ENCODE measurements at regions not wholly inside any gene's neighbourhood (a gene's known extent, or its start where the extent isn't known, plus 50 kb on each side); places are given as distances from the start of the nearest gene placed in this dataset.
"Not testable (repeated sequence)": the region's sequence is repeated elsewhere in the genome, so short reads cannot be mapped to it uniquely, and the experiment has no call there.

DNA sequence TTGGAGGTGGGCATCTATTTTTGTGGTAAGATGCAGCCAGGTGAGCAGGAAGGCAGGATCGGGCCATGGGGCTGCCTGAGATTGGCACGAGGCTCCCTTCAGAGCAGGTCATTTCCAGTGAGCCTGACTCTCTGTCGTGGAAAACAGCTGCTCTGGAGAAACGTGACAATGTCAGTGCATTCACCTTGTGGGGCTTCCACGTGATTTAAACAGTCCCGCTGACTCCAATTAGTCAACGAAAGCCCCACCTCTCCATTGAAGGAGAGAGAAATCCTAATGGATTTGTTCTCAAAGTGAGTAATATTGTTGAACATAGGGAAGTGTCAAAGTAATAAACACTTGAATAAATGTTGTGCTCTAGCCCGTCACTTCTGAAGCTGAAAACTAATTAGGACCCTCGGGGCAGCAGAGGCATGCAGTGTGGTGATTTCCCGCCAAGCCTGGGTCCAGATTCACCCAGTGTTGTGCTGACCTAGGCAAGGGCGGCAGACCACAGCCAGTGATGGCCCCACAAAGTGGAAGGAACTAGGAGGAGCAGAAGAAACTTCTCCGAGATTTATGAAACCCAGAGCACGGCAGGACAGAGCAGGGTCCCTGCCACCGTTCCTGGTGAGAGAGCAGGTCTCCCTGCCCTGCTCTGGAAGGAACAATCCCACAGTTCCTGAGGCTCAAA is 172.5 kb upstream of the C1orf174 start:
- no peaks in the 10 kb centered on the region for H3K9me3 ChIP-seq (replicated peaks)
- no peak overlapping the region for H3K4me3 ChIP-seq
- intact Hi-C loops (cut with micrococcal nuclease), result no loop called here
- peaks cover 85% of the 10 kb centered on the region for H3K27me3 ChIP-seq (ENCODE audit: low read depth)
- TF ChIP-seq, protein P1, sequence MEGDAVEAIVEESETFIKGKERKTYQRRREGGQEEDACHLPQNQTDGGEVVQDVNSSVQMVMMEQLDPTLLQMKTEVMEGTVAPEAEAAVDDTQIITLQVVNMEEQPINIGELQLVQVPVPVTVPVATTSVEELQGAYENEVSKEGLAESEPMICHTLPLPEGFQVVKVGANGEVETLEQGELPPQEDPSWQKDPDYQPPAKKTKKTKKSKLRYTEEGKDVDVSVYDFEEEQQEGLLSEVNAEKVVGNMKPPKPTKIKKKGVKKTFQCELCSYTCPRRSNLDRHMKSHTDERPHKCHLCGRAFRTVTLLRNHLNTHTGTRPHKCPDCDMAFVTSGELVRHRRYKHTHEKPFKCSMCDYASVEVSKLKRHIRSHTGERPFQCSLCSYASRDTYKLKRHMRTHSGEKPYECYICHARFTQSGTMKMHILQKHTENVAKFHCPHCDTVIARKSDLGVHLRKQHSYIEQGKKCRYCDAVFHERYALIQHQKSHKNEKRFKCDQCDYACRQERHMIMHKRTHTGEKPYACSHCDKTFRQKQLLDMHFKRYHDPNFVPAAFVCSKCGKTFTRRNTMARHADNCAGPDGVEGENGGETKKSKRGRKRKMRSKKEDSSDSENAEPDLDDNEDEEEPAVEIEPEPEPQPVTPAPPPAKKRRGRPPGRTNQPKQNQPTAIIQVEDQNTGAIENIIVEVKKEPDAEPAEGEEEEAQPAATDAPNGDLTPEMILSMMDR (IDR thresholded peaks at IDR 0.05; ENCODE audit: borderline replicate concordance), result no peak
- H3K27ac ChIP-seq (replicated peaks), result no peak overlapping the region
- DNase-seq, result no peak
- no peaks in the 10 kb centered on the region for H3K36me3 ChIP-seq
- H3K4me1 ChIP-seq, result no peaks in the 10 kb centered on the region

DNA sequence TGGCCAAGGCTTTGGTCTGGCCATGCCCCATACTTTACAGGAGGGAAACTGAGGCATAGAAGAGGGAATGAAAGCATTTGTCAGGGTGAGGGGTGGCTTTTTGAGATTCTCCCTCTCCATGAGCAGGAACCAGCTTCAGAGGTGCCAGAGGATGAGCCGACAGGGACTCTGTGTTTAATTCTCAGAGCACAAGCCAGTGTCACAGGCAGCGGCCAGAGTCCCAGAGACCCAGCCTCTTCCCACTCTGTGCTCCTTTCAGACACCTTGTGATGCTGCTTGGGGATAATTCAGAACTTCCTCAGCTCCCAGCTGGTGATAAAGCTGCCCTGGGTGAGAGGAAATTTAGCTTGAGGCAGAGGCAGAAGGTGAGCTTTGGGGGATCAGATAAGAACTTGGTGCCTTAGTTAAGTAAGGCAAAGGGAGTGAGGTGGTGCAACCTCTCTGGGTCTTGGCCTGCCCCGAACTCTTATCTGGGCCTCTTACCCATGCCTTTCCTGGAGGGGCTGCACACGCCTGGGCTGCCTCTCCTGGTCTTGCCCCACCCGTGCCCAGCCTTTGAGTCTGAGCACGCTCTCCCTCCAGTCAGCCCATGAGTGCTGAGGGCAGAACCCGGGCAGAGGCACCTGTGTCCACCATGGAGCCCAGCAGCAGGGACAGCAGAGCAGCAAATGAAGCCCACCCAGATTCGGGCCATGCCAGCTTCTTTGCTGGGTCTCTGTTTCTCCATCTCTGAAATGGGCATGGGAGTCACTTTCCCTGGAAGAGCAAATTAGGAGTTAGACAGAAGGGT is 175.6 kb upstream of the C1orf174 start:
- Histone ChIP-seq H3K27ac (replicated peaks) (no peak overlapping the region), H3K9me3 (replicated peaks) (no peaks in the 10 kb centered on the region), H3K27me3 (ENCODE audit: low read depth) (peaks cover 78% of the 10 kb centered on the region), H3K36me3 (no peaks in the 10 kb centered on the region), H3K4me3 (no peak overlapping the region), H3K4me1 (no peaks in the 10 kb centered on the region)
- intact Hi-C loops (cut with micrococcal nuclease), result no loop called here
- TF ChIP-seq, protein P1 (IDR thresholded peaks at IDR 0.05; ENCODE audit: borderline replicate concordance), result no peak
- no peak for DNase-seq

- Histone ChIP-seq H3K4me3 (no peak overlapping the region), H3K4me1 (no peaks in the 10 kb centered on the region), H3K27ac (replicated peaks) (no peak overlapping the region), H3K9me3 (replicated peaks) (no peaks in the 10 kb centered on the region), H3K27me3 (ENCODE audit: low read depth) (peaks cover 79% of the 10 kb centered on the region), H3K36me3 (no peaks in the 10 kb centered on the region)
- intact Hi-C loops (cut with micrococcal nuclease), result no loop called here
- TF ChIP-seq, protein P1 (IDR thresholded peaks at IDR 0.05; ENCODE audit: borderline replicate concordance), result no peak
- DNase-seq, result no peak
Observed at GRCh38 chr1:4076346-4076745, 176.3 kb upstream of the C1orf174 start.

DNA sequence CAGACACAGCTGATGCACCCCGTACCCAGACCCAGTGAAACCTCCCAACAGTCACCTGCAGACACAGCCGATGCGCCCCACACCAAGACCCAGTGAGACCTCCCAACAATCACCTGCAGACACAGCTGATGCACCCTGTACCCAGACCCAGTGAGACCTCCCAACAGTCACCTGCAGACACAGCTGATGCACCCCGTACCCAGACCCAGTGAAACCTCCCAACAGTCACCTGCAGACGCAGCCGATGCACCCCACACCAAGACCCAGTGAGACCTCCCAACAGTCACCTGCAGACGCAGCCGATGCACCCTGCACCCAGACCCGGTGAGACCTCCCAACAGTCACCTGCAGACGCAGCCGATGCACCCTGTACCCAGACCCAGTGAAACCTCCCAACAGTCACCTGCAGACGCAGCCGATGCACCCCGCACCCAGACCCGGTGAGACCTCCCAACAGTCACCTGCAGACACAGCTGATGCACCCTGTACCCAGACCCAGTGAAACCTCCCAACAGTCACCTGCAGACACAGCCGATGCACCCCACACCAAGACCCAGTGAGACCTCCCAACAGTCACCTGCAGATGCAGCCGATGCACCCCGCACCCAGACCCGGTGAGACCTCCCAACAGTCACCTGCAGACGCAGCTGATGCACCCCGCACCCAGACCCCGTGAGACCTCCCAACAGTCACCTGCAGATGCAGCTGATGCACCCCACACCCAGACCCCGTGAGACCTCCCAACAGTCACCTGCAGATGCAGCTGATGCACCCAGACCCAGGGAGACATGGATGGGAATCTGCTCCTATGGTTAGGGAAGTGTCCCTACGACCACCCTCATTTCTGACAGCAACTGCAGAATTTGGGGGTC is 178.3 kb upstream of the C1orf174 start:
- DNase-seq; H3K4me3 ChIP-seq; intact Hi-C loops (cut with micrococcal nuclease); H3K9me3 ChIP-seq (replicated peaks); H3K36me3 ChIP-seq; H3K27ac ChIP-seq (replicated peaks); H3K4me1 ChIP-seq: not testable (repeated sequence)
- H3K27me3 ChIP-seq (ENCODE audit: low read depth), result peaks cover 75% of the 10 kb centered on the region

- DNase-seq, result no peak
Observed at GRCh38 chr1:4079815-4080214, 179.7 kb upstream of the C1orf174 start.

More at GRCh38 chr1:4079815-4080214, 179.7 kb upstream of the C1orf174 start:
- TF ChIP-seq, protein P1 (IDR thresholded peaks at IDR 0.05; ENCODE audit: borderline replicate concordance), result no peak
- Histone ChIP-seq H3K36me3 (no peaks in the 10 kb centered on the region), H3K27ac (replicated peaks) (no peak overlapping the region), H3K9me3 (replicated peaks) (no peaks in the 10 kb centered on the region), H3K4me3 (no peak overlapping the region), H3K4me1 (no peaks in the 10 kb centered on the region), H3K27me3 (ENCODE audit: low read depth) (peaks cover 75% of the 10 kb centered on the region)
- intact Hi-C loops (cut with micrococcal nuclease), result no loop called here

Measured in left ventricle myocardium inferior (tissue), 1 donor.